H7 (cell line): ENCODE measurements at regions not wholly inside any gene's neighbourhood (a gene's known extent, or its start where the extent isn't known, plus 50 kb on each side); places are given as distances from the start of the nearest gene placed in this dataset.

Experiments
- DNase-seq: peaks from one replicate; pipeline ENCODE4 v3.0.0; 2012
- H3K27me3 ChIP-seq: 2 replicates; pipeline ENCODE4 v1.6.0; 2011; ENCODE audit warnings: mild to moderate bottlenecking, low read length; ENCODE audit not compliant: control insufficient read depth, insufficient read depth
- H3K36me3 ChIP-seq: replicated peaks from 2 replicates; pipeline ENCODE4 v1.5.1; 2011; ENCODE audit warnings: low read length; ENCODE audit not compliant: control insufficient read depth, insufficient read depth
- H3K4me3 ChIP-seq: 2 replicates; pipeline ENCODE4 v1.5.1; 2011; ENCODE audit warnings: low read depth, mild to moderate bottlenecking, control low read depth, low read length, moderate library complexity; ENCODE audit not compliant: insufficient read depth

DNA sequence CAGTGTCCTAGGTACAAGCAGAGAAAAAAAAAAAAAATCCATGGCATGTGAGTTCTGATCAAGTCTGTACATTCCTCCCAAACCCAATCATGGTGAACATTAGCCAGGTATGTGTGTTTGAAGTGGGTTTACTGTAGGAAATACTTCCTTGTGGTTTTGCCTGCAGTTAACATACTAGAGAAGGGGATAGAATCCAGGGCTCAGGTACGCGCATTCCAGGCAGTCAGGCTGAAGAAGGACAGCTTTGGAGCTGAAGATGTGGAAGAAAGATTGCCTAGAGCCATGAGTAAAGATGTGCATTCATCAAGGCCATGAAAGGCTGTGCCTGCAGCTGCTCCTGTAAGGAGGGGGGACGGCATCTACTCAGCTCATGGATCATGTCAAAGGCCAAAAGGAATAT is 88.2 kb upstream of the NTF3 start:
- H3K27me3 ChIP-seq: no peaks in the 10 kb centered on the region

DNA sequence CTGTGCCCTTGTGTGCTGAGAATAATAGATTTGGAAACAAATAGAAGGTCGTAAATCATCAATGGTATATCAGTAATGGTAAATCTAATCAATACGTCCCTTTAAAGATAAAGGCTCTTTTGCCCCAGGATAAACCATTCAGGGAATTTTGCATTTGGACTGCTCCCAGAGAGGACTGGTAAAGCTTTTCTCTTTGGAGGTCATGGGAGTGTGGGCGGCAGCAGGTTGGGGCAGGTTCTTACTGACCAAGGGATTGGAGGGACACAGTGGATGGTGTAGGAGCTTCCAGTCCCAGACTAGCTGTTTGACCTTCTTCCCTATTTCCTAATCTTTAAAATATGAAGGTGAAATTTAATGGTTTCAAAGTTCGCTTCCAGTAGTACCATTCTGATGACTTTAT is 87.8 kb upstream of the NTF3 start:
- DNase-seq: no peak
- Histone ChIP-seq H3K27me3 (no peaks in the 10 kb centered on the region), H3K36me3 (no peaks in the 10 kb centered on the region), H3K4me3 (no peak overlapping the region)

More for the DNA sequence above, 88.2 kb upstream of the NTF3 start:
- Histone ChIP-seq H3K4me3 (no peak overlapping the region), H3K36me3 (no peaks in the 10 kb centered on the region)
- DNase-seq: no peak

DNA sequence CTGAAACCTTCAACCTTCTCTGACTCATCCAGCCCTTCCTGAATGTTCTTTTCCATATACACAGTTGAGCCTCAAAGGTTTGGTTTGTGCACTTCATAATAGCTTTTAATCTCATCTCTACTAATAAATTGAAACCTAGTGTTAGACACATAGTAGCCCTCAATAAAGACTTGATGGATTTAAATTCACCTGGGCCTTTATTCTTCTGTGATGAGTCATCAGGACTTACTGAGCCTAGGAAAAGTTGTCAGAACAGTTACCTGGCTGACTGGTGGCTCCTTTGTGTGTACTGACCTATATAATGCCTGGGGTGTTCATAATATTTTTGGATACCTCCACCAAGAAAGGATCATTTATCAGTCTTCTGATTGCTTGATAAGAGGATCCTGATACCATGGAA is 86.4 kb upstream of the NTF3 start:
- Histone ChIP-seq H3K4me3 (no peak overlapping the region), H3K36me3 (no peaks in the 10 kb centered on the region), H3K27me3 (no peaks in the 10 kb centered on the region)
- no peak for DNase-seq

DNA sequence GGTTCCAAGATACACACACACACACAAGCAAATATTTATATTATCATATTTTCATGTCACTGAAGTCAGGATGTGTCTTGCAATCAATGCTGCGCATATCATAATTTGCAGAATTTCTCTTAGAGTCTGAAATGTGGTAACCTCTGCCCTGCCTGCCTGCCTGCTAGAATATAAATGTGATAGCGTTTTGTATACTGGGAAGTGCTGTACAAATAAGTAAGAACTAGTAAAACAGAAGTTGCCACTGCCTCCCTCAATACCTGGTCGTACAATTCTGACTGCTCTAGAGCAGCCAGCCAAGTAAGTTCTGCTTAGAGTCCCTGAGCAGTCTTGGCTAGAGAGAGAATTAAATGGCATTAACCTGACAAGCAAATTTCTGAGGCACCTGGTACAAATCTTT is 83.9 kb upstream of the NTF3 start:
- Histone ChIP-seq H3K4me3 (no peak overlapping the region), H3K36me3 (no peaks in the 10 kb centered on the region), H3K27me3 (no peaks in the 10 kb centered on the region)
- DNase-seq: no peak

DNA sequence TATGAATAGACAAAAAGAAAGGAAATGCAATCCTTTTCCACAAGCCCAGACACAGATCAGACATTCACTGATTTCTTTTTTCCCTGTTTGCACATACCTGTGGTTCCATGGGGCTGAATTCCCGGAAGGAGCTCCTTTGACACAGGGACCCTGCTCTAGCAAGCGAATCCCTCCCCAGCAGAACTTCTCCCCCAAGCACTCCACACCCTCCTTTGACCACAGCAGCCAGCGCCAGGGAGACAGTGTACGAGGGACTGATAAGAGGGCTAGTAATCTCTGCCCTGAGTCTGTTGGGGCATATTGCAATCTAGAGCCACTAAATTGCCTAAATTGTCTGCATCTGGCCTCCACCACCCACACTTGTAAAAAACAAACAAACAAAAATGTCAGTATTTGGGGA is 83.4 kb upstream of the NTF3 start:
- no peak for DNase-seq
- H3K36me3 ChIP-seq: no peaks in the 10 kb centered on the region
- no peaks in the 10 kb centered on the region for H3K27me3 ChIP-seq
- H3K4me3 ChIP-seq: no peak overlapping the region

DNA sequence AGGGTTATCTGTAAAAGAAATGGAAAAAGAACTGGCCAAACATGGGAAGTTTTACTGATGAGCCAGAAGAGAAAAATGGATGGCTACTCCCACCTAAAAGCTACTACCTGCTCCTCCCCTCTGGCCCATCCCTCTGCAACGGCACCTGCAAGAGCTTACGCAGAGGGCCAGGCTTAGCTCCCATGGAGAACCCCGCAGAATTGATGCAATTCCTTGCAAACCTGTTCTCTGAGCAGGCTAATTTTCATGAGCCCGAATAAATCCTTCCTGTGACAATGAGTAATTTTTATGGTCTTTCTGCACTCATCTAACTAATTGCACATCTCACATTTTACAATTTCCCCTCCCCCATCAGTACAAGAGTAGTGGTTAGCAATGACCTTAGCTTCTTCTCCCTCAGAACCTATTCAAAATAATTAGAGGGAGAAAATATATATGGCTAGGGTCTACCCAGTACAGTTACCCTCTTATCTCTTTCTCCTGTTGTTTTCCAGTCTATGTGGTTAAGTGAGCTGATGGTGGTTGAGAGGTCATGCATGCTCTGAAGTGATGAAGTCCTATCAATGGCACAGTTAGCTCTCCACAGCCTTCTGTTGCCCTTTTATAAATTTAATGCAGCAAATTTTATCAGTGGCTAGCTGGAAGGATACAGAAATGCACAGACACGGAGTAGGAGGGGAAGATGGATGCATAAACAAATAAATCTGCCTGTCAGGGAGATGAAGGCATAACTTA is 67.7 kb upstream of the NTF3 start:
- Histone ChIP-seq H3K36me3 (no peaks in the 10 kb centered on the region), H3K27me3 (no peaks in the 10 kb centered on the region), H3K4me3 (no peak overlapping the region)
- DNase-seq: no peak

DNA sequence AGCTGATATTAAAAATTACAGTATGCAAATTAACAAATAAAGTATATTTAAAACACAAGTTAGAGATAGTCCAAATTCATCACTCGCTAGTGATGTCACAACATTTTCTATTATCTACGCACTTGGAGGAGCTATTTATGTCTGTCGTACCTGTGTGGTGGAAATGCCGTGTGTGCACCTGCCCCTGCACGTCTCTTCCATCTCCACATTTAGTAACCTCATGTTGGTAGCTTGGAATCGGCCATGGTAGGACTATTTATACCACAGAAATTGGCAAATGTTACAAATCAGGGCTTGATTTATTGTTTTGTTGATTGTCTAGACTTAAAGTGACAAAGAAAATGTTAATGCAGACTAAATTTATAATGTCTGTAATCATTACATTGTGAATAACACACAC is 62.6 kb upstream of the NTF3 start:
- no peak overlapping the region for H3K4me3 ChIP-seq
- no peaks in the 10 kb centered on the region for H3K27me3 ChIP-seq
- no peaks in the 10 kb centered on the region for H3K36me3 ChIP-seq
- no peak for DNase-seq

DNA sequence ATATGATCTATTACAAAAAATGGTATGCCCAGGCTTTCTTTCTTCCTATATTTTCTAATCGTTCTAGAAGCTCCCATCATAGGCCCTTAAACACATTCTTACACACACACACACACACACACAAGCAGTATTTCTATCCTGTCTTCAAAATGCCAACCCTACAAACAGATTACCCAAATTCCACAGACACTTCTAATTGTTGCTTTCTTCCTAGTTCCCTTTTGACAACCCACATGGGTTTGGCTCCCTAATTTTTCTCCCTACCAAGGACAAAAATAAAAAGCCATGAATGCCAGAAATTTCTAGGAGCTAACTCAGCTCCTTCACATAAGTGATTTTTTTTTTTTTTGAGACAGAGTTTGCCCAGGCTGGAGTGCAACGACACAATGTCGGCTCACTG is 60.3 kb upstream of the NTF3 start:
- Histone ChIP-seq H3K4me3 (no peak overlapping the region), H3K27me3 (no peaks in the 10 kb centered on the region), H3K36me3 (no peaks in the 10 kb centered on the region)
- no peak for DNase-seq

DNA sequence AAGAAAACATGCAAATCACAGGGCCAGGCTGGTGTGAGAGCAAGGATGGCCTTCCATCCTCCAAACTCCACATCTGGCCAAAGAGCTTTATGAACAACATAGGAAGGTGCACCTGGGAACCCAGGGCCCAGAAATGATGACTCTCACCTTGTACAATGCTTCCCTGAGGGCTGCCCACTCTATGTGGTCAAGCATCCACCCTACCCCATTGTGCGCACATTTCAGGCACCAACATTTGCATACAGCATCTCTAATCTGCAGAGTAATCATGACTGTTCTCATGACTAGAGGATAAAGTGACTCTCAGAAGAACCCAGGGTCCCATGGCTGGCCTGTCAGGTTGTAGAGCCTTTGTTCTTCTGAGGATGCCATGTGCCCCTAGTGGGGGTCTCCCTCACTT is 57.2 kb upstream of the NTF3 start:
- no peak overlapping the region for H3K4me3 ChIP-seq
- H3K36me3 ChIP-seq: no peaks in the 10 kb centered on the region
- no peaks in the 10 kb centered on the region for H3K27me3 ChIP-seq
- no peak for DNase-seq

DNA sequence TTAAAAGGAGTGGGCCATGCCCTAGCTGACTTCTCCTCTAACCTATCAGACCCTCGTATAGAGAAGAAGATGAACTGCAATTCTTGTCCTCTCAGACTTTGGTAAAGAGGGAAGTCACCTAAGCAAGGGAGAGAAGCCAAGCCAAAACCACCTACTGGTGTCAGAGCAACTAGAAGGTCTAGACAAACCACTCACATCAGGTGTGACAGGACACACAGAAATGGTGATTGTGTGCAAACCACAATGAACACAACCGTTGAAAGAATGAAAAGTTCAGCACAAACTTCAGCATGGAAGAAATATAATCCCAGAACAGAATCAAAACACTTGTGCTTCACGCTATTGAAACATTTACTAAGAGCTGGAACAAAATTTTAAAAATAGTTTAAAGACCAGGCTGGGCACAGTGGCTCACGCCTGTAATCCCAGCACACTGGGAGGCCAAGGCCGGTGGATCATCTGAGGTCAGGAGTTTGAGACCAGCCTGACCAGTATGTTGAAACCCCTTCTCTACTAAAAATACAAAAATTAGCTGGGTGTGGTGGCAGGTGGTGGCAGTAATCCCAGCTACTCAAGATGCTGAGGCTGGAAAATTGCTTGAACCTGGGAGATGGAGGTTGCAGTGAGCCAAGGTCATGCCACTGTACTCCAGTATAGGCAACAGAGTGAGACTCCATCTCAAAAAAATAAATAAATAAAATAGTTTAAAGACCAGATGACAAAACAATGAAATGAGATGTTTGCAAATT is 56.2 kb upstream of the NTF3 start:
- Histone ChIP-seq H3K27me3 (no peaks in the 10 kb centered on the region), H3K36me3 (no peaks in the 10 kb centered on the region), H3K4me3 (no peak overlapping the region)
- DNase-seq: no peak

DNA sequence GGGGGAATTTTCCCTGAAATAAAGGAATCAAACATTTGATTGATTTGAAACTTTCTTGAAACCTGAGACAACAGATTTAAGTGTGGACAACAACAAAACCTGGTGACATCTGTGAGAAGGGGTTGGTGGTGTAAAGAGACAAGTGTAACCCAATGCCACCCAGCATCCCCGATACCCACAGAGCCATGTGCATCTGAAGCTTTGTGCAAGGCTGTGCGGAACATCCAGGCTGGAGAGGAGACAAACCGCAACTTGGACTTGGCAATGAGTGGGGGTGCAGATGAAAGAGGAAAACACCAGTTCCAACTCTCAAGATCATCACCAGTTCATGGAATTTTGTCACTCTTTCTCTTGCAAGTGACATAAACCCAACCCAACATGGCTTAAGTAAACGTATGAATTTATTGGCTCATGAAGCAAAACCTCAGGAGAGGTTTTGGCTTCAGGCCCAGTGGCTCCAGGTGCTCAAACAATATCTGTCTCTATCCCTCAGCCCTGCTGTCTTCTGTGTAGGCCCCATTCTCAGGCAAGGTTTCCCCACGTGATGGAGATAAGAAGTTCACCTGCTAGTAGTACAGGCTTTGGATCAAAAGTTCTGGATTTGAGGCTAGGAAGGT is 55.2 kb upstream of the NTF3 start:
- no peak for DNase-seq
- Histone ChIP-seq H3K36me3 (no peaks in the 10 kb centered on the region), H3K27me3 (no peaks in the 10 kb centered on the region), H3K4me3 (no peak overlapping the region)

DNA sequence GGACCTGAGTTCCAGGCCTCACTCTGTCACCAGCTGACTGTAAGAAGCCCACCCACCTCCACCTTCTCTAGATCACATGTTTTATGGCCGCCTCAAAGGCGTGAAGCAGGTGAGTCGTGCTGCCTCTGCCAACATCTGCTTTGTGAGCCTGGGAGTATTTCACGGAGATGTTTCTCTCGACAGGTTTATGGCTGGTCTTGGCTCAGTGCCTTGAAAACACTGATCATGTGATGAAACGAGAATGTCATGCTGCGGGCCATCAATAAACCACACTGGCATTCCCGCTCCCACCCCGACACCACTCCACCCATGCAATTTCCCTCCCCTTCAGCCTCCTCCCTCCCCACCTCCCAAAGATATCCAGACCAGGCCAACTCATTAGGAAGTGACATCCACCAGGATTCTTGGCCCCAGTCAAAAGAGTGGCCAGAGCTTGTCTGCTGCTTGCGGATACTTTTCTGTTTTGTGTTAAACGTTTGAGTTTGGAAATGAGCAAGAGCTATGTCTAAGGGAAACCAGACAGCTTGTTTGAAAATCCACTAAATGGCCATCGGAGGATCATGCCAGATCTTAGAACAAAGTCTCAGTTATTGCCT is 53.8 kb upstream of the NTF3 start:
- DNase-seq: no peak
- H3K4me3 ChIP-seq: no peak overlapping the region

DNA sequence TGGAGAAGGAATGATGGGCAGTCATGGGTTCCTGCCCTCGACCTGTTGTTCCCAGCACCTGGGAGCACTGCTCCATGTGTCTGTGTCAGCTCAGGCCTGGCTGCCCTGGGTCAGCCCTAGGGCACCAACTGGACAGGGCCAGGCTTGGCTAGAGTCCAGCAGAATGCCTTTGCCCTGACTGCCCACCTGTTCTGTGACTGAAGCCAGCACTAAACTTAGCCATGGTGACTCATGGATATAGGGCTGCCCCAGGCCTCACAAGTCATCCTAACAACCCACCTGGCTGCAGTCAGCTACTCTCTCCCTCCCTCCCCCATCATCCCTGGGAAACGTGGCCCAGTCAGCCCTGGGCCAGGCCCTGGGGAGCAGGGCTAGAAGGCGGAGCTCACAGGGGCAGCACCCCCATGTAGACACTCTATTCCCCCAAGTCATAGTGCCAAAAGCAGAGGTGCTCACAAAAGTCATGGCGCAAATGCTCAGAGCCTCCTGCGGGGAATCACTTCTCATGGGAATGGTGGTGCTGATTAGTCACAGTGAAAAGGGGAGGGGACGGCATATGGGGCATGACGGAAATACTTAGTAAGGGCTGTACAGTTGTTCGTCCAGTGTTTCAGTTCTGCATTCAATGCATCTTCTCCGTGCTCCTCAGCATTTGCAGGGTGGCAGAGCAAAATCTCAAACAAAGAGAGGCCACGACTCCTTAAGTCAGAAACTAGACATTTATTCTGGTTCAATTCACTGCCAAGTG is 52.0 kb upstream of the NTF3 start:
- Histone ChIP-seq H3K27me3 (no peaks in the 10 kb centered on the region), H3K36me3 (no peaks in the 10 kb centered on the region), H3K4me3 (no peak overlapping the region)
- DNase-seq: no peak

More for the DNA sequence above, 53.8 kb upstream of the NTF3 start:
- Histone ChIP-seq H3K27me3 (no peaks in the 10 kb centered on the region), H3K36me3 (no peaks in the 10 kb centered on the region)
